GOT3 (cell line): ENCODE measurements at regions not wholly inside any gene's neighbourhood (a gene's known extent, or its start where the extent isn't known, plus 50 kb on each side); places are given as distances from the start of the nearest gene placed in this dataset.
A peak's percentile ranks its signal among the peaks of the same experiment; 100 is the strongest.
"Not testable (repeated sequence)": the region's sequence is repeated elsewhere in the genome, so short reads cannot be mapped to it uniquely, and the experiment has no call there.

Experiments
- DNase-seq: peaks from one replicate; lab custom pipeline; 2025; ENCODE audit warnings: mixed read lengths; lab: John Stamatoyannopoulos, UW

- no peak for DNase-seq
Observed at GRCh38 chr10:29751684-29752083, 116.9 kb upstream of the SVIL start.

GRCh38 chr10:29751240-29751639 lies 116.5 kb upstream of the SVIL start:
- DNase-seq, result no peak

- DNase-seq, result no peak
Observed at GRCh38 chr10:29749150-29749549, 114.4 kb upstream of the SVIL start.

- no peak for DNase-seq
Observed at GRCh38 chr10:29748109-29748650, 113.4 kb upstream of the SVIL start.

DNA sequence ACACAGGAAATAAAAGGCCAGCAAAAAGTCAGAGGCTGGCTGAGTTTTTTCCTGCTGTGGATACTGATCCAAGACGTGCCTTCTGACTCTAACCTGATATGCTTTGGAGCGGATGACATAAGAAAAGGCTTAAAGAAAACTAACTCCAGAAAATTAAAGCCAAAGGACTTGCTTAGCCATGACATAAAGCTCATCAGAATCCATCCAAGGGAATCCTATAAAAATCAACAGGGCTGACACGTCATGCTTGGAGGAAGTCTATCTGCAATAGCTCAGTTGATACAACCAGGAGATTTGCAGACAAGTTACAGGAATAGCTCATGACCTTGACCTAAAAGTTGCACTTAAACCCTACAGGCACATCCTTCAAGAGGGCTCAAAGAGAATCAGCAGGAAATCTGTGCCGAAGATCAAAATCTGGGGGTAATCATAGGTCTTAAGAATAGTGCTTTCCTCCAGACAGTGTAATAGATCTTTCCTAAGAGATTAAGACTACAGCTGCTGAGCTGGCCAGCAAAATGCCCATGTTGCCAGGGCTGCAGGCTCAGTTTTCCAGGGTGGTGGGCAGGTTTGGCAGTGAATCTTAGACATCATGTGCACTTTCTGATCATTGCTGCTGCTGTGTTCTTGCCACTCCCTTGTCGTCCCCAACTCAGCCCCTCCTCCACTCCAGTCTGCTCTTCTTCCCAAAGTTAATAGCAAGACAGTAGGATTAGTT lies 111.5 kb upstream of the SVIL start:
- DNase-seq, result no peak

GRCh38 chr10:29740981-29741545 lies 106.3 kb upstream of the SVIL start:
- no peak for DNase-seq

- DNase-seq, result no peak
Observed at GRCh38 chr10:29738341-29738740, 103.6 kb upstream of the SVIL start.

DNA sequence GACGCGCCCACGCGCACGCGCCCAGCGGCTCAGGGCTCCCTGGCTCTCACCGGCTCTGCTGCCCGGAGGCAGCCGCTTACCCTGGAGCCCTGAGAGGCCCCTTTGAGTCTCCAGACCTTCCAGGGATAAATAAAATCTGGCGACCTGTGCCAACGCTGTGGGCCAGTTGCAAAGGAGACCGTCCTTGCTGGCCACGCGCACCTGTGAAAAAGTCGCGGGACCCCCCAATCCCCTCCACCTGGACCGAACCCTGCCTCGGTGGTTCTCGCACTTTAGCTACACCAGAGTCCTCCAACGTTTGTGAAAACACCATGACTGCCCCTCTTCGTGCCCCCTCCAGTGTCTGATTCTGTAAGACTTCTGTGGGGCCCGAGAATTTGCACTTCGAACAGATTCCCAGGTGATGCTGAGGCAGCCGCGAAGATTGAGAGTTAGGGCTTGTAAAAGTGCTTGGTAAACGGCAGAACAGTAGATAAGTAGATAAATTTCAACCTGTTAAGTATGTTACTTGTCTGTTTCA lies 102.4 kb upstream of the SVIL start:
- DNase-seq, result no peak

DNA sequence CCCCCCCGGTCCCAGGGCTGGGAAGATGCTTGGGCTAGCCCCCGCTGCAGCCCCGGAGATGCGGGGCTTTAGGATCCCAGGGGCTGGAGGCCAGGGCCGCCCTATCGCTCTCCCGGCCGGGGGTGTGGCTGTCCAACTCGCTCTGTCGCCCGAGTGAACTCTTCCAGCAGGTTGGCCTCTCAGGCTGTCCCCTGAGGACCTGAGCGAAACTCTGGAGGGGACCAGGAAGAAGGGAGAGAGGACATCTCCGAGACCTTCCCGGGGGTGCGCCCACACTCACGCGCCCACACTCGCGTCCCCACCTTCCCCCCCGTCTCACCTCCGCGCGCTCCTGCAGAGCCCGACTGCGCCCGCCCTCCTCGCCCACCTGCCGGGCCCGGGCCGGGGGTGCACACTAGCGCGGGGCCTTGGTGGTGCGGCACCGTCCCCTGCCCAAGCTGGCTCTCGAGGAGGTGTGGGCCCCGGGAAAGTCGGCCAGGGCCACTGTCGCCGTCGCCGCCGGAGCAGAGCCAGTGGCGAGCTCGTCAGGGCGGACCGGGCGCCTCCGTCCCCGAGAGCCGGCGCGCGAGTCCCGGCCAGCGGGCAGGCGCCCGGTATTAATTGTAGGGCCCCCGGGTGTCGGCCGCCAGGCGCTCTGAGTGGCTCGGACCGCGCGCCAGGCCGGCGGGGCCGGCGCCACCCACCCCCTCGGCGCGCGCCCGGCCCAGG lies 101.7 kb upstream of the SVIL start:
- no peak for DNase-seq

DNA sequence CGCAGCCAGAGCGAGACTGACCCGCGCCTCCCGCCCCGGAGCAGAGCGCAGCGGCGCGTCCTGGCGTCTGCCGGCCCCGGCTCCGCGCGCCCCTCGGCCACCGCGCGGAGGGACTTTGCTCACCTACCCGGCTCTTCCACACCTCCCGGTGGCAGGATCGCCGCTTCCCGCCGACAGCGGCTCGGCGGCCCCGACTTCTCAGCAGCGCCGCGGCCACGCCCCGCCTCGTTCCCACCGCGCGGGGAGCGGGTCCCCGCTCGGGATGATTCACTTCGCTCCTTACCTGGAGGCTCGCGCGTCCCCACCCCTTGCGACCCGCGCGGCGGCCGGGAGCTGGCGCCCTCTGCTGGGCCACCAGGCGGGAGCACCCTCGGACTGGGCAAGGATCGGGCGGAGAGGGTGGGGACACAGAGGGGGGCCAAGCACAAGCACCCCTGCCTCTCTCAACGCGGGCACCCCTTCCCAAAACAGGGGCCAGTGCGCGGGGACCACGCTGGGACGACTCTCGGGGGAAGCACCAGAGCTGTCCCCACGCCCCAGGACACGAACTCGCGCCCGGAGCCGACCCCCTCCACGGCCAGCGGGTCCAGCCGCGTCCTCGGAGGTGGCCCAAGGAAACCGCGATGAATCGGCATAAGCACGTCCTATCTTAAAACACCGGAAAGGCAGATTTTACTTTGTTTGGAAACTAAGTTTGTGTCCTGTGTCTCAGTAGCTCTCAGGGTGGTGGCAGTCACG lies 101.0 kb upstream of the SVIL start:
- peak; percentile 34 for DNase-seq

GRCh38 chr10:29734962-29735627 lies 100.3 kb upstream of the SVIL start:
- no peak for DNase-seq

DNA sequence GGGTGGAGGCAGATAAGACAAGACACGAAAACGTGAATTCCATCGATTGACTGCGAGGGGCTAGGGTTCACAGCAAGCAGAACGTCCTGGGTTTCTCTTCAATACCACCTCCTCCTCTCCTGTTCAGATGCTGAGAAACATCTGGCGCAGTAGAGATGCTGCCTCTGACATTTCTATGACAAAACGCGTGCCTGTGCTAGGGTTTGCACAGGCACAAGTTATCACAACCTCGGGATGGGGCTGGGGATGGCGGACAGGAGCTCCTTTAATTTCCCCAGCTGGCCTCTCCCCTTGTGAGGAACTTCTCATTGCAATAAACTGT lies 99.8 kb upstream of the SVIL start:
- no peak for DNase-seq

GRCh38 chr10:29733323-29733722 lies 98.6 kb upstream of the SVIL start:
- DNase-seq, result no peak

- no peak for DNase-seq
Observed at GRCh38 chr10:29732918-29733317, 98.1 kb upstream of the SVIL start.

- no peak for DNase-seq
Observed at GRCh38 chr10:29731760-29732159, 97.0 kb upstream of the SVIL start.

GRCh38 chr10:29730969-29731368 lies 96.2 kb upstream of the SVIL start:
- no peak for DNase-seq

- DNase-seq, result no peak
Observed at GRCh38 chr10:29730458-29730857, 95.7 kb upstream of the SVIL start.

DNA sequence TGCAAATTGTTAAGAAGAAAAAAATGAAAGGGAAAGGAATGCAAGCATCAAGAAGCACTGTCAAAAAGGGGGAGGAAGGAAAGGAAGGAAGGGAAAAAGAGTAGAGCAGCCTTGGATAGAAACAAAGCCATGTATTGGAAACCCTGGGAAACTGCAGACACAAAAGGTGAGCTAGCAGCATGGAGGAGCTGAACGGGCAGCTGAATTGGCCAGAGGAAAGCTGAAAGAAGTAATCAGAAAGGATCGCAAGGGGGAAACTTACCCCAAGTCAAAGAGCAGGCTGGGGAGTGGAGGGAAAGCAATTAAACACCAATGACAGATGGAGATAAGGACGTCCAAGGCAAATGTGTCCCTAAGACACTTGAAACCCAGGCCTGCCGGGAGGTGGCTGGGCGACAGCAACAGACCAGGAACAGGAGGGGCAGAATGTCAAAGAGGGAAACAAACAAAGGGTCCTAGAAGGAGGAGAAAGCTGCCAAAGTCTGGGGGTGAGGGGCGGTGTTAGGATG lies 93.8 kb upstream of the SVIL start:
- DNase-seq, result no peak

GRCh38 chr10:29725927-29726326 lies 91.2 kb upstream of the SVIL start:
- DNase-seq, result not testable (repeated sequence)

- no peak for DNase-seq
Observed at GRCh38 chr10:29725133-29725720, 90.5 kb upstream of the SVIL start.

GRCh38 chr10:29723726-29724125 lies 89.0 kb upstream of the SVIL start:
- DNase-seq, result no peak
